Neutrophil (primary cell): ENCODE measurements at regions not wholly inside any gene's neighbourhood (a gene's known extent, or its start where the extent isn't known, plus 50 kb on each side); places are given as distances from the start of the nearest gene placed in this dataset.

Experiments used
- H3K27ac ChIP-seq: fragments of 200-600 bp; sonication (generic); 2 replicates; pipeline ENCODE4 v1.5.1; 2016; ENCODE audit warnings: mild to moderate bottlenecking, moderate library complexity
- H3K27me3 ChIP-seq: fragments of 200-600 bp; sonication (generic); 2 replicates; pipeline ENCODE4 v1.6.0; 2016; ENCODE audit warnings: mild to moderate bottlenecking
- H3K36me3 ChIP-seq: fragments of 200-600 bp; sonication (generic); 2 replicates; pipeline ENCODE4 v1.5.1; 2017
- H3K4me1 ChIP-seq, 2 experiments: fragments of 200-600 bp in 1 of 2; sonication (generic) in 1 of 2; 1 replicate in 1 of 2; 2 replicates in 1 of 2; pipeline versions ENCODE4 v1.5.1 to v1.6.1; 2013 to 2016; ENCODE audit warnings: low read depth in 1 of 2, low read length in 1 of 2, mild to moderate bottlenecking in 1 of 2, moderate library complexity in 1 of 2; ENCODE audit not compliant: control insufficient read depth in 1 of 2, insufficient read depth in 1 of 2
- H3K4me3 ChIP-seq, 2 experiments: fragments of 200-600 bp in 1 of 2; sonication (generic) in 1 of 2; 1 replicate in 1 of 2; 2 replicates in 1 of 2; pipeline ENCODE4 v1.5.1; 2013 to 2016; ENCODE audit warnings: low read depth in 1 of 2, low read length in 1 of 2, mild to moderate bottlenecking in 1 of 2, moderate library complexity in 1 of 2
- H3K9me3 ChIP-seq: fragments of 200-600 bp; sonication (generic); 2 replicates; pipeline ENCODE4 v1.5.1; 2016
- CTCF ChIP-seq: fragments of 200-600 bp; sonication (generic); IDR thresholded peaks from 2 replicates; pipeline ENCODE4 v1.5.1; 2016; ENCODE audit warnings: antibody characterized with exemption

GRCh38 chr2:58574873-58575272 is 333.7 kb upstream of the FANCL start:
- Histone ChIP-seq H3K27ac (no peak overlapping the region), H3K9me3 (no peaks in the 10 kb centered on the region)
- no peak for TF ChIP-seq CTCF

GRCh38 chr2:58572731-58573130 is 331.6 kb upstream of the FANCL start:
- Histone ChIP-seq H3K9me3 (no peaks in the 10 kb centered on the region), H3K36me3 (no peaks in the 10 kb centered on the region)
- TF ChIP-seq CTCF, result no peak

More at GRCh38 chr2:58574873-58575272, 333.7 kb upstream of the FANCL start:
- Histone ChIP-seq H3K4me3 (no peak overlapping the region), H3K36me3 (no peaks in the 10 kb centered on the region), H3K4me1 (no peaks in the 10 kb centered on the region), H3K27me3 (no peaks in the 10 kb centered on the region)

GRCh38 chr2:58571181-58571852 is 330.2 kb upstream of the FANCL start:
- Histone ChIP-seq H3K27me3 (no peaks in the 10 kb centered on the region), H3K4me3 (no peak overlapping the region), H3K36me3 (no peaks in the 10 kb centered on the region), H3K27ac (no peak overlapping the region), H3K9me3 (no peaks in the 10 kb centered on the region), H3K4me1 (no peaks in the 10 kb centered on the region)
- TF ChIP-seq CTCF, result no peak

More at GRCh38 chr2:58572731-58573130, 331.6 kb upstream of the FANCL start:
- no peaks in the 10 kb centered on the region for H3K4me1 ChIP-seq
- H3K4me3 ChIP-seq, result no peak overlapping the region
- no peak overlapping the region for H3K27ac ChIP-seq
- H3K27me3 ChIP-seq, result no peaks in the 10 kb centered on the region

GRCh38 chr2:58569475-58570185 is 328.5 kb upstream of the FANCL start:
- no peaks in the 10 kb centered on the region for H3K36me3 ChIP-seq
- no peak overlapping the region for H3K27ac ChIP-seq
- H3K27me3 ChIP-seq, result no peaks in the 10 kb centered on the region

GRCh38 chr2:58568901-58569300 is 327.8 kb upstream of the FANCL start:
- Histone ChIP-seq H3K36me3 (no peaks in the 10 kb centered on the region), H3K27me3 (no peaks in the 10 kb centered on the region), H3K27ac (no peak overlapping the region), H3K9me3 (no peaks in the 10 kb centered on the region), H3K4me3 (no peak overlapping the region), H3K4me1 (no peaks in the 10 kb centered on the region)
- no peak for TF ChIP-seq CTCF

More at GRCh38 chr2:58569475-58570185, 328.5 kb upstream of the FANCL start:
- TF ChIP-seq CTCF, result no peak
- H3K4me3 ChIP-seq, result no peak overlapping the region
- no peaks in the 10 kb centered on the region for H3K9me3 ChIP-seq
- no peaks in the 10 kb centered on the region for H3K4me1 ChIP-seq
